Dendritic cell treated with granulocyte-macrophage colony-stimulating factor and Interleukin-4, amounts not matched to agents 40 ng/mL and 50 ng/mL, for 4 days (primary cell): ENCODE measurements at regions not wholly inside any gene's neighbourhood (a gene's known extent, or its start where the extent isn't known, plus 50 kb on each side); places are given as distances from the start of the nearest gene placed in this dataset.

Source experiments
- H3K27ac Mint-ChIP-seq: one replicate; pipeline ENCODE4 v1.8.0; 2022; ENCODE audit warnings: mild to moderate bottlenecking, mixed read lengths
- H3K27me3 Mint-ChIP-seq: one replicate; pipeline ENCODE4 v1.8.0; 2022; ENCODE audit warnings: mild to moderate bottlenecking, mixed read lengths
- H3K36me3 Mint-ChIP-seq: one replicate; pipeline ENCODE4 v1.8.0; 2022; ENCODE audit warnings: low read depth, mixed read lengths
- H3K4me1 Mint-ChIP-seq: one replicate; pipeline ENCODE4 v1.8.0; 2022; ENCODE audit warnings: low read depth, mixed read lengths
- H3K4me3 Mint-ChIP-seq: one replicate; pipeline ENCODE4 v1.8.0; 2022; ENCODE audit warnings: mild to moderate bottlenecking, moderate library complexity, mixed read lengths
- H3K9me3 Mint-ChIP-seq: one replicate; pipeline ENCODE4 v1.8.0; 2022; ENCODE audit warnings: mixed read lengths
- intact Hi-C: fragments of 100-400 bp; cut with micrococcal nuclease; formaldehyde crosslinking; loops from one replicate; pipeline ENCODE4 v1.15.0; 2022

GRCh38 chr2:156864753-156865152 is 392.8 kb upstream of the GALNT5 start:
- Mint-ChIP-seq H3K27ac (no peak overlapping the region), H3K27me3 (no peaks in the 10 kb centered on the region), H3K9me3 (no peaks in the 10 kb centered on the region), H3K36me3 (no peaks in the 10 kb centered on the region), H3K4me1 (no peaks in the 10 kb centered on the region), H3K4me3 (no peak overlapping the region)
- intact Hi-C loops: no loop called here

DNA sequence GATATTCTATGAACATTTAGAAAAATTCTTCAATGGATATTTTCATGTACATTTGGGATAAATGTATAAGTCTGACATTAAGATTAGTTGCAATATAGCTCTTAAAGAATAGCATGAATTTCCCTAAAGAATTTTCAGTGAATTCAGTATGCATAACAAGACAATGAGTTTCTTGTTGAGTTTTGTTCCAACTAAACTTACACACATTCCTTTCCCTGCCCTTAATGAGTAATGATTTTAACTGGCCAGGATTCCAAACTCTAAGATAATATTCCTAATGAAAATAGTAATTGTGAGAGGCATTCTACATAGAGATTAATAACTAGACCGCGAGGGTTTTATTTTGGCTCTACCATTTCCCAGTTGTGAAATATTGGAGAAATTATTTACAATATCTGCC is 390.3 kb upstream of the GALNT5 start:
- Mint-ChIP-seq H3K9me3 (no peaks in the 10 kb centered on the region), H3K4me1 (no peaks in the 10 kb centered on the region), H3K27ac (no peak overlapping the region), H3K36me3 (no peaks in the 10 kb centered on the region), H3K4me3 (no peak overlapping the region), H3K27me3 (no peaks in the 10 kb centered on the region)
- intact Hi-C loops: no loop called here

DNA sequence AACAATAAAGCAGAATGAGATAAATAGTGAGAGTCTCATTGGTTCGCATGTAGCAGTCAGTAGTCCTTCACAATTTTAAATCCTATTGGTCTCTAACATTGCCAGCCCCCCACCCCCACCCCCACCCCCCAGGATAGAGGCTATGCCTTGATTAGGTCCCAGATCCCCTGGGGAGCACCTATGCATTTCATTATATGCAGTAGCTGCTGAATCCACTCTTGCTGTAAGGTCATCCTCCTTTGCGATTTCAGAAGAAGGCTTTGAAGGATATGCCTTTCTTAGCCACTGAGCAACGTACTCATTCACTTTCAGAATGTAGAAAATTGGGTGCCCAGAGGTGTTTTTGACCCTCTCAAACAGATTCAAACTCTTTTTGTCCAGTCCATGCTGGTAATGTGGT is 382.8 kb upstream of the GALNT5 start:
- Mint-ChIP-seq H3K9me3 (no peaks in the 10 kb centered on the region), H3K4me3 (no peak overlapping the region), H3K27ac (no peak overlapping the region), H3K27me3 (peaks cover 2% of the 10 kb centered on the region), H3K4me1 (no peaks in the 10 kb centered on the region), H3K36me3 (no peaks in the 10 kb centered on the region)
- intact Hi-C loops: no loop called here

- Mint-ChIP-seq H3K4me3 (no peak overlapping the region), H3K4me1 (no peaks in the 10 kb centered on the region), H3K27me3 (no peaks in the 10 kb centered on the region), H3K36me3 (no peaks in the 10 kb centered on the region), H3K27ac (no peak overlapping the region), H3K9me3 (no peaks in the 10 kb centered on the region)
- intact Hi-C loops: no loop called here
Observed at GRCh38 chr2:156883804-156884203, 373.7 kb upstream of the GALNT5 start.

GRCh38 chr2:156884216-156884615 is 373.3 kb upstream of the GALNT5 start:
- H3K27me3 Mint-ChIP-seq: no peaks in the 10 kb centered on the region
- H3K36me3 Mint-ChIP-seq: no peaks in the 10 kb centered on the region
- H3K4me1 Mint-ChIP-seq: no peaks in the 10 kb centered on the region
- intact Hi-C loops: no loop called here
- no peak overlapping the region for H3K27ac Mint-ChIP-seq
- no peaks in the 10 kb centered on the region for H3K9me3 Mint-ChIP-seq
- no peak overlapping the region for H3K4me3 Mint-ChIP-seq

- no peaks in the 10 kb centered on the region for H3K9me3 Mint-ChIP-seq
- no peak overlapping the region for H3K27ac Mint-ChIP-seq
Observed at GRCh38 chr2:156890529-156891148, 366.9 kb upstream of the GALNT5 start.

GRCh38 chr2:156891609-156892008 is 365.9 kb upstream of the GALNT5 start:
- Mint-ChIP-seq H3K9me3 (no peaks in the 10 kb centered on the region), H3K27ac (no peak overlapping the region), H3K36me3 (no peaks in the 10 kb centered on the region), H3K27me3 (peaks cover 8% of the 10 kb centered on the region), H3K4me1 (no peaks in the 10 kb centered on the region), H3K4me3 (no peak overlapping the region)
- intact Hi-C loops: loop anchor here (10.0 kb wide), 1 partner anchor 1517 kb away; no protein-coding TSS in a partner anchor

More at GRCh38 chr2:156890529-156891148, 366.9 kb upstream of the GALNT5 start:
- Mint-ChIP-seq H3K36me3 (no peaks in the 10 kb centered on the region), H3K4me3 (no peak overlapping the region), H3K4me1 (no peaks in the 10 kb centered on the region), H3K27me3 (peaks cover 5% of the 10 kb centered on the region)
- intact Hi-C loops: loop anchor here (10.0 kb wide), 1 partner anchor 1516 kb away; no protein-coding TSS in a partner anchor

DNA sequence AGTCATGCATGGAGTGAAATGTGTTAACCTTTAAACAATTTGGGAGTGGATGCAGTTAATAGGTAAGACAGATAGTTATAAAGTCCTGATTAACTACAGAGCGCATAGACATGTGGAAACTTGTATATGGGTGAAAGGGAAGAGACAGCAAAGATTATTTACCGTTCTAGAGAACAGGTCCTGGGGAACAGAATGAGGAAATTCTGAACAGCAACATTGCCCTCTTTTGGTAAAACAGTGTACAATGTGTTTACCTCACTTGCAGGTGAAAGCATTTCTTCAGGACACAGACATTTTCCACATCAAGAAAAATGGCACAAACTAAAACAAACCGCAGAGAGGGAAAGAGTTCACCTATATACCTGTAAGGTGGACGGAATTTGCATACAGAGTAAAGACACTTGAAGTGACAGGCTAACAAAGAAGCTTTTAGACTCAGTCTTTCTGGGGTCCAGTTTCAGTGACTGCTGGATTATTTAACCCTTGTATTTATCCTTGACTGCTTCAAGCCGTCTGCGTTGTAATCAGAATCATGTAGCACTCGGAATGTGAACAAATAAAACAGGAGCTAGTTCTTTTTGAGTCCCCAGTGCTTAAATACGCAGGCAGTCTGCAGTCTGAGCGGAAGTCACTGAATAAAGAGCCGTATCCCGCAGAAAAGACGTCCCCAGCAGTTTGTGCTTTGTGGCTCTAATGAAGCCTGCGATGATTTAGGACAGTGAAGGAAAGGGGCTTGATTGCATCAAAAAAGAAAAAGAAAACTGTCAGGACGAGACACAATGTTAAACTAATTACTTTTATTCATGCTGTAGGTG is 364.8 kb upstream of the GALNT5 start:
- intact Hi-C loops: loop anchor here (10.0 kb wide), 1 partner anchor 1518 kb away; no protein-coding TSS in a partner anchor
- Mint-ChIP-seq H3K36me3 (no peaks in the 10 kb centered on the region), H3K4me1 (no peaks in the 10 kb centered on the region), H3K9me3 (no peaks in the 10 kb centered on the region), H3K4me3 (no peak overlapping the region), H3K27me3 (peaks cover 8% of the 10 kb centered on the region), H3K27ac (no peak overlapping the region)

DNA sequence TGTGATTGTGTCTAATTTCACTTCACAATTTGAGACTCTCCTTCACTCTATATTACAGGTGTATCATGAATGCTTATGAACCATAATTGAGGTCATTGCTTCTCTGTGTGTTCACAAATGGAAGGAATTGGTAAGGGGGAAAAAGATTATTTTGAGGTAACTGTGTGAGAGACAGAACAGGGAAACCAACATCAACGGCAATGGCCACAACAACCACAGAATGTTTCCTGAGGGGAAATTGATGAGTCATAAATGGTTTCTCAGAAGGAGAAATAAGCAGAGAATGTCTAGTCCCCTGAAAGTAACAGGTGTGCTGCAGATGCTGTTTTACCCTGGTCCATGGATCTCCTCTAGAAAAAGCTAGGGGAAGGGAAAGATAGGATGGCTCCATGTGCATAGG is 361.2 kb upstream of the GALNT5 start:
- H3K4me3 Mint-ChIP-seq: no peak overlapping the region
- peaks cover 12% of the 10 kb centered on the region for H3K27me3 Mint-ChIP-seq
- H3K36me3 Mint-ChIP-seq: no peaks in the 10 kb centered on the region
- intact Hi-C loops: loop anchor here (10.0 kb wide), 1 partner anchor 1521 kb away; no protein-coding TSS in a partner anchor
- no peaks in the 10 kb centered on the region for H3K9me3 Mint-ChIP-seq
- H3K27ac Mint-ChIP-seq: no peak overlapping the region
- no peaks in the 10 kb centered on the region for H3K4me1 Mint-ChIP-seq

GRCh38 chr2:156897548-156897947 is 360.0 kb upstream of the GALNT5 start:
- Mint-ChIP-seq H3K4me1 (no peaks in the 10 kb centered on the region), H3K4me3 (no peak overlapping the region), H3K27ac (no peak overlapping the region), H3K27me3 (peaks cover 11% of the 10 kb centered on the region), H3K9me3 (no peaks in the 10 kb centered on the region), H3K36me3 (no peaks in the 10 kb centered on the region)
- intact Hi-C loops: loop anchor here (10.0 kb wide), 1 partner anchor 1523 kb away; no protein-coding TSS in a partner anchor

DNA sequence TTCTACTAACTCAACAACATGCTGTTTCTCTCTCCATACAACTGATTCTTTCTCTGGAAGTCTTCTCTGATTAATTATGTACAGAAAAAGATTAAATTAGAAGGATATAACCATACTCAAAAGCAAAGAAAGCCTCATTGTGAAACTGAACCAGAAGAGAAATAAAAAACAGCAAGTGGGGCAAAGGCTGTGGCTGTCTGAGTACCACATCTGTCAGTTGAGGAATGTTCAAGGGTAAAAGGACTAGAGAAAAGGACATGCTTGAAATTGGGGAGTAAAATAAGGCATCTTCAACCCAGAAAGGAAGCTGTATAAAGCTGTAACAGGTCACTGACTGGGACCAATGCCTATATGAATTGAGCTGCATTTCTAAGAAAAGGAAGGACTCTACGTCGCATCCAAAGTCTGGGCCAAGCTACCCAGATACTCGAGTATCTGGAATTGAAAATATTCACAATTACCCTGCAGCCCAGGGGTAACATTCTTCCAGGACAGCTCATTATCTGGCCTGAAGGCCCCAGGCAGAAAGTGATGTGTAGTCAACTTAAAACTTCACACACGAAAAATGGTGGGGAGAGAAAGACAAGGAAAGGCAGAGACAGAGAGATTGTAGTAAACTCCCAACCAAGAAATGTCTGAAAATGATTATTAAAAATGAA is 356.0 kb upstream of the GALNT5 start:
- H3K27me3 Mint-ChIP-seq: peaks cover 6% of the 10 kb centered on the region
- no peak overlapping the region for H3K27ac Mint-ChIP-seq
- no peak overlapping the region for H3K4me3 Mint-ChIP-seq
- H3K4me1 Mint-ChIP-seq: no peaks in the 10 kb centered on the region
- intact Hi-C loops: no loop called here
- H3K9me3 Mint-ChIP-seq: no peaks in the 10 kb centered on the region
- H3K36me3 Mint-ChIP-seq: no peaks in the 10 kb centered on the region

- Mint-ChIP-seq H3K4me1 (no peaks in the 10 kb centered on the region), H3K27me3 (peaks cover 3% of the 10 kb centered on the region), H3K9me3 (no peaks in the 10 kb centered on the region), H3K27ac (no peak overlapping the region), H3K4me3 (no peak overlapping the region), H3K36me3 (no peaks in the 10 kb centered on the region)
- intact Hi-C loops: no loop called here
Observed at GRCh38 chr2:156903335-156903734, 354.2 kb upstream of the GALNT5 start.

- Mint-ChIP-seq H3K4me1 (no peaks in the 10 kb centered on the region), H3K27me3 (peaks cover 2% of the 10 kb centered on the region), H3K36me3 (no peaks in the 10 kb centered on the region), H3K9me3 (no peaks in the 10 kb centered on the region), H3K4me3 (no peak overlapping the region), H3K27ac (no peak overlapping the region)
- intact Hi-C loops: no loop called here
Observed at GRCh38 chr2:156907806-156908205, 349.7 kb upstream of the GALNT5 start.

DNA sequence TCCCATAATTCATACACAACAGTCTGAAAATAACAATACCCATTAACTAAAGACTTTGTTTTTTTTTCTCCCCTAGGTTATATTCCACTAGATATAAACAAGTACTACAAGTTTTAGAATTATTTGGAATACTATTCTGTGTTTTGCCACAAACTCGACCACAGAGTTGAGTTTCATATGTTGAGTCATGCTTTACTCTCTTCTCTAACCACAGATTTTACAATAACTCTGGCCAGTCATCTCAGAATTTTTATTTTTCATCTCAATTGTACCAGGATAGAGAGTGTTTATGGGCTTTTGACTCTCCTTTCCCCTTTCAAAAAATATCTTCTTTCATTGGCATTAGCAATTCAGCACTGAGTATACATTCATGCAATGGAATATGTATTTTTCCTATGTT is 348.7 kb upstream of the GALNT5 start:
- Mint-ChIP-seq H3K36me3 (no peaks in the 10 kb centered on the region), H3K9me3 (no peaks in the 10 kb centered on the region), H3K27me3 (peaks cover 2% of the 10 kb centered on the region), H3K4me1 (no peaks in the 10 kb centered on the region), H3K4me3 (no peak overlapping the region), H3K27ac (no peak overlapping the region)
- intact Hi-C loops: no loop called here
